ENCODE measurements at regions not wholly inside any gene's neighbourhood (a gene's known extent, or its start where the extent isn't known, plus 50 kb on each side); places are given as distances from the start of the nearest gene placed in this dataset.
"Not testable (repeated sequence)": the region's sequence is repeated elsewhere in the genome, so short reads cannot be mapped to it uniquely, and the experiment has no call there.

GRCh38 chr2:91446915-91447314 is 2755.4 kb downstream of the RPIA start:
- not testable (repeated sequence) for TF ChIP-seq CTCF (IDR thresholded peaks at IDR 0.05); NFE2L1 (CRISPR knock-in tag; IDR thresholded peaks at IDR 0.05); ZNF121 (CRISPR knock-in tag; IDR thresholded peaks at IDR 0.05); USF2 (CRISPR knock-in tag; IDR thresholded peaks at IDR 0.05); MYBL2 (CRISPR knock-in tag; IDR thresholded peaks at IDR 0.05); KAT7 (CRISPR knock-in tag; IDR thresholded peaks at IDR 0.05; ENCODE audit: borderline replicate concordance); IRF1 (CRISPR knock-in tag; IDR thresholded peaks at IDR 0.05); MAX (CRISPR knock-in tag; IDR thresholded peaks at IDR 0.05); ZNF671 (CRISPR knock-in tag; IDR thresholded peaks at IDR 0.05); ATF6 (CRISPR knock-in tag; IDR thresholded peaks at IDR 0.05); CREB1 (CRISPR knock-in tag; IDR thresholded peaks at IDR 0.05)

Measured in WTC11 (cell line).